ENCODE measurements at regions not wholly inside any gene's neighbourhood (a gene's known extent, or its start where the extent isn't known, plus 50 kb on each side); places are given as distances from the start of the nearest gene placed in this dataset.

- DNase-seq: no peak
- Histone ChIP-seq H3K4me1 (peaks cover 11% of the 10 kb centered on the region), H3K9me3 (no peaks in the 10 kb centered on the region), H3K4me3 (no peak overlapping the region), H3K36me3 (ENCODE audit: low read depth, missing control alignments) (no peaks in the 10 kb centered on the region), H3K27me3 (no peaks in the 10 kb centered on the region), H3K27ac (no peak overlapping the region)
- WGBS, 2 donors: 71 to 72% methylated on average over 7 of the region's 7 CpGs
- no peak for TF ChIP-seq CTCF (IDR thresholded peaks at IDR 0.05)
- no peak for TF ChIP-seq POLR2A (IDR thresholded peaks at IDR 0.05)
- intact Hi-C loops (cut with DNase I; ENCODE audit: low total_unique reads): no loop called here
Measured at GRCh38 chr1:170369000-170369399, 163.0 kb upstream of the GORAB start.

- no peaks in the 10 kb centered on the region for H3K36me3 ChIP-seq (ENCODE audit: low read depth, missing control alignments)
- H3K27me3 ChIP-seq: no peaks in the 10 kb centered on the region
- no peak for DNase-seq
- H3K27ac ChIP-seq: no peak overlapping the region
- no peak overlapping the region for H3K4me3 ChIP-seq
- intact Hi-C loops (cut with DNase I; ENCODE audit: low total_unique reads): no loop called here
- 81 to 89% methylated on average over 4 of the region's 4 CpGs for WGBS, 2 donors
- peaks cover 11% of the 10 kb centered on the region for H3K4me1 ChIP-seq
- H3K9me3 ChIP-seq: no peaks in the 10 kb centered on the region
- no peak for TF ChIP-seq CTCF (IDR thresholded peaks at IDR 0.05)
- no peak for TF ChIP-seq POLR2A (IDR thresholded peaks at IDR 0.05)
Measured at GRCh38 chr1:170369417-170369816, 162.5 kb upstream of the GORAB start.

GRCh38 chr1:170370087-170370486 is 161.9 kb upstream of the GORAB start:
- 83% methylated on average over 9 of the region's 9 CpGs for WGBS, 2 donors
- no peaks in the 10 kb centered on the region for H3K36me3 ChIP-seq (ENCODE audit: low read depth, missing control alignments)
- no peaks in the 10 kb centered on the region for H3K9me3 ChIP-seq
- no peak for DNase-seq
- H3K27me3 ChIP-seq: no peaks in the 10 kb centered on the region
- intact Hi-C loops (cut with DNase I; ENCODE audit: low total_unique reads): no loop called here
- TF ChIP-seq CTCF (IDR thresholded peaks at IDR 0.05) (no peak), POLR2A (IDR thresholded peaks at IDR 0.05) (no peak)
- H3K27ac ChIP-seq: no peak overlapping the region
- H3K4me1 ChIP-seq: peaks cover 11% of the 10 kb centered on the region
- no peak overlapping the region for H3K4me3 ChIP-seq

- TF ChIP-seq CTCF (IDR thresholded peaks at IDR 0.05) (no peak), POLR2A (IDR thresholded peaks at IDR 0.05) (no peak)
- Histone ChIP-seq H3K27ac (no peak overlapping the region), H3K27me3 (no peaks in the 10 kb centered on the region), H3K9me3 (no peaks in the 10 kb centered on the region), H3K4me3 (no peak overlapping the region), H3K36me3 (ENCODE audit: low read depth, missing control alignments) (no peaks in the 10 kb centered on the region), H3K4me1 (no peaks in the 10 kb centered on the region)
- intact Hi-C loops (cut with DNase I; ENCODE audit: low total_unique reads): no loop called here
- DNase-seq: no peak
- 74 to 82% methylated on average over 3 of the region's 3 CpGs for WGBS, 2 donors
Measured at GRCh38 chr1:170375082-170375723, 156.8 kb upstream of the GORAB start.

GRCh38 chr1:170376801-170377385 is 155.1 kb upstream of the GORAB start:
- TF ChIP-seq POLR2A (IDR thresholded peaks at IDR 0.05): no peak
- no peak for TF ChIP-seq CTCF (IDR thresholded peaks at IDR 0.05)
- no peak overlapping the region for H3K4me3 ChIP-seq
- WGBS, 2 donors: 0% methylated on average over 1 of the region's 1 CpG
- H3K27ac ChIP-seq: no peak overlapping the region
- H3K4me1 ChIP-seq: no peaks in the 10 kb centered on the region
- no peaks in the 10 kb centered on the region for H3K9me3 ChIP-seq
- H3K27me3 ChIP-seq: no peaks in the 10 kb centered on the region
- no peaks in the 10 kb centered on the region for H3K36me3 ChIP-seq (ENCODE audit: low read depth, missing control alignments)
- DNase-seq: no peak
- intact Hi-C loops (cut with DNase I; ENCODE audit: low total_unique reads): no loop called here
